Stimulated activated CD4-positive, alpha-beta T cell treated with anti-CD3 and anti-CD28 coated beads, Interleukin-4, amount 100 ng/mL, for 4 hours (primary cell): ENCODE measurements at regions not wholly inside any gene's neighbourhood (a gene's known extent, or its start where the extent isn't known, plus 50 kb on each side); places are given as distances from the start of the nearest gene placed in this dataset.
"Not testable (repeated sequence)": the region's sequence is repeated elsewhere in the genome, so short reads cannot be mapped to it uniquely, and the experiment has no call there.

Experiments
- DNase-seq, 2 experiments: peaks; one replicate each; pipeline ENCODE4 v3.0.0-alpha.2; 2020

- not testable (repeated sequence) for DNase-seq
Observed at GRCh38 chr17:6373599-6373998, 61.3 kb downstream of the AIPL1 start.

- no peak for DNase-seq
Observed at GRCh38 chr17:6366221-6366666, 68.7 kb downstream of the AIPL1 start.

- DNase-seq, result no peak
Observed at GRCh38 chr17:6365200-6365943, 69.5 kb downstream of the AIPL1 start.

- DNase-seq, result no peak
Observed at GRCh38 chr17:6361733-6362132, 73.2 kb downstream of the AIPL1 start.

GRCh38 chr17:6358131-6358530 is 76.8 kb downstream of the AIPL1 start:
- DNase-seq, result no peak

GRCh38 chr17:6356562-6356961 is 78.4 kb downstream of the AIPL1 start:
- DNase-seq, result no peak

- DNase-seq, result no peak
Observed at GRCh38 chr17:6355196-6355595, 79.7 kb downstream of the AIPL1 start.

GRCh38 chr17:6352801-6353560 is 81.9 kb downstream of the AIPL1 start:
- no peak for DNase-seq

GRCh38 chr17:6352016-6352415 is 82.9 kb downstream of the AIPL1 start:
- DNase-seq, result no peak

GRCh38 chr17:6350806-6351205 is 84.1 kb downstream of the AIPL1 start:
- no peak for DNase-seq

GRCh38 chr17:6348891-6349290 is 86.0 kb downstream of the AIPL1 start:
- DNase-seq, result no peak

- DNase-seq, result no peak
Observed at GRCh38 chr17:6347776-6348175, 87.1 kb downstream of the AIPL1 start.

GRCh38 chr17:6346986-6347385 is 87.9 kb downstream of the AIPL1 start:
- no peak for DNase-seq

- no peak for DNase-seq
Observed at GRCh38 chr17:6346156-6346786, 88.7 kb downstream of the AIPL1 start.

- DNase-seq, result no peak
Observed at GRCh38 chr17:6343736-6344135, 91.2 kb downstream of the AIPL1 start.

- no peak for DNase-seq
Observed at GRCh38 chr17:6343191-6343590, 91.7 kb downstream of the AIPL1 start.

- no peak for DNase-seq
Observed at GRCh38 chr17:6340708-6341107, 94.2 kb downstream of the AIPL1 start.

- no peak for DNase-seq
Observed at GRCh38 chr17:6334386-6334785, 100.5 kb downstream of the AIPL1 start.

GRCh38 chr17:6330936-6331335 is 104.0 kb downstream of the AIPL1 start:
- no peak for DNase-seq

GRCh38 chr17:6328279-6328678 is 106.6 kb downstream of the AIPL1 start:
- DNase-seq, result no peak

- DNase-seq, result no peak
Observed at GRCh38 chr17:6327007-6327406, 107.9 kb downstream of the AIPL1 start.

GRCh38 chr17:6326483-6326882 is 108.4 kb downstream of the AIPL1 start:
- no peak for DNase-seq

GRCh38 chr17:6325741-6326140 is 109.2 kb downstream of the AIPL1 start:
- DNase-seq, result no peak

GRCh38 chr17:6325051-6325450 is 109.9 kb downstream of the AIPL1 start:
- DNase-seq, result no peak
